HepG2 (cell line): ENCODE measurements at regions not wholly inside any gene's neighbourhood (a gene's known extent, or its start where the extent isn't known, plus 50 kb on each side); places are given as distances from the start of the nearest gene placed in this dataset.

Source experiments
- BRCA1 ChIP-seq: sonication (generic); formaldehyde crosslinking; IDR thresholded peaks from 2 replicates; pipeline ENCODE4 v1.4.0; 2020; ENCODE audit warnings: missing genetic modification reagents
- EEA1 ChIP-seq: sonication (generic); formaldehyde crosslinking; IDR thresholded peaks from 2 replicates; pipeline ENCODE4 v1.5.1; 2020; ENCODE audit warnings: mild to moderate bottlenecking, missing genetic modification reagents, borderline replicate concordance
- FOXC1 ChIP-seq: sonication (generic); formaldehyde crosslinking; IDR thresholded peaks from 2 replicates; pipeline ENCODE4 v1.8.0; 2022; ENCODE audit warnings: mild to moderate bottlenecking, missing genetic modification reagents, borderline replicate concordance
- HMG20B ChIP-seq: conservative IDR thresholded peaks from 2 replicates; pipeline ENCODE4 v1.6.1; 2016; ENCODE audit warnings: missing genetic modification reagents, missing compliant biosample characterization
- HOXA9 ChIP-seq: sonication (generic); formaldehyde crosslinking; IDR thresholded peaks from 2 replicates; pipeline ENCODE4 v1.8.1; 2022; ENCODE audit warnings: missing genetic modification reagents, mild to moderate bottlenecking, moderate library complexity, borderline replicate concordance
- KAT8 ChIP-seq: IDR thresholded peaks from 2 replicates; pipeline ENCODE4 v1.6.1; 2016; ENCODE audit warnings: missing genetic modification reagents, missing compliant biosample characterization
- KLF13 ChIP-seq: sonication (generic); formaldehyde crosslinking; IDR thresholded peaks from 2 replicates; pipeline ENCODE4 v1.4.0; 2020; ENCODE audit warnings: mild to moderate bottlenecking, missing genetic modification reagents
- NCOA2 ChIP-seq: sonication (generic); formaldehyde crosslinking; IDR thresholded peaks from 2 replicates; pipeline ENCODE4 v1.8.0; 2022; ENCODE audit warnings: inconsistent platforms
- PAF1 ChIP-seq: IDR thresholded peaks from 2 replicates; pipeline ENCODE4 v1.6.1; 2016; ENCODE audit warnings: missing genetic modification reagents, missing compliant biosample characterization
- RBM39 ChIP-seq: fragments of 200-400 bp; formaldehyde crosslinking; IDR thresholded peaks from one replicate; pipeline ENCODE4 v1.6.1; 2018; ENCODE audit warnings: antibody characterized with exemption, mild to moderate bottlenecking, low read depth, low read length; ENCODE audit not compliant: poor library complexity, severe bottlenecking
- SMC3 ChIP-seq: IDR thresholded peaks from 2 replicates; pipeline ENCODE4 v1.6.1; 2011; ENCODE audit warnings: low read length, improper control_type of control experiment
- SSRP1 ChIP-seq: IDR thresholded peaks from 2 replicates; pipeline ENCODE4 v1.6.1; 2016; ENCODE audit warnings: control low read depth
- TFAP4 ChIP-seq: sonication (generic); IDR thresholded peaks from 2 replicates; pipeline ENCODE4 v1.6.1; 2016; ENCODE audit warnings: low read depth, borderline replicate concordance
- ZFP37 ChIP-seq: sonication (generic); formaldehyde crosslinking; IDR thresholded peaks from 2 replicates; pipeline ENCODE4 v1.4.0; 2020; ENCODE audit warnings: missing genetic modification reagents, borderline replicate concordance
- ZNF3 ChIP-seq: IDR thresholded peaks from 2 replicates; pipeline ENCODE4 v1.7.0; 2017; ENCODE audit warnings: inconsistent platforms
- ZNF615 ChIP-seq: sonication (generic); formaldehyde crosslinking; IDR thresholded peaks from 2 replicates; pipeline ENCODE4 v1.5.0; 2020; ENCODE audit warnings: mild to moderate bottlenecking, missing genetic modification reagents, borderline replicate concordance
- ZNF629 ChIP-seq: sonication (generic); formaldehyde crosslinking; conservative IDR thresholded peaks from 2 replicates; pipeline ENCODE4 v1.5.0; 2020; ENCODE audit warnings: missing genetic modification reagents
- ZNF737 ChIP-seq: sonication (generic); formaldehyde crosslinking; IDR thresholded peaks from 2 replicates; pipeline ENCODE4 v1.5.0; 2020; ENCODE audit warnings: missing genetic modification reagents, mild to moderate bottlenecking, borderline replicate concordance
- ZNF770 ChIP-seq: sonication (generic); formaldehyde crosslinking; IDR thresholded peaks from 2 replicates; pipeline ENCODE4 v1.5.0; 2020; ENCODE audit warnings: mild to moderate bottlenecking, missing genetic modification reagents
- ZNF772 ChIP-seq: sonication (generic); formaldehyde crosslinking; IDR thresholded peaks from 2 replicates; pipeline ENCODE4 v1.5.0; 2020; ENCODE audit warnings: mild to moderate bottlenecking, missing genetic modification reagents
- ZSCAN22 ChIP-seq: sonication (generic); formaldehyde crosslinking; IDR thresholded peaks from 2 replicates; pipeline ENCODE4 v1.4.0; 2020; ENCODE audit warnings: mild to moderate bottlenecking, missing genetic modification reagents
- TF ChIP-seq, protein P1 (sequence below): sonication (generic); formaldehyde crosslinking; IDR thresholded peaks from 2 replicates; pipeline ENCODE4 v1.4.0; 2020; ENCODE audit warnings: missing genetic modification reagents
- TF ChIP-seq, protein P2 (sequence below): sonication (generic); formaldehyde crosslinking; IDR thresholded peaks from 2 replicates; pipeline ENCODE4 v1.5.0; 2020; ENCODE audit warnings: missing genetic modification reagents
- TF ChIP-seq, protein P3 (sequence below): IDR thresholded peaks from 2 replicates; pipeline ENCODE4 v1.6.1; 2016; ENCODE audit warnings: missing genetic modification reagents, missing compliant biosample characterization

GRCh38 chr2:74747411-74748080 is 86.4 kb upstream of the HK2 start (continued):
- peak; percentile 29; the same call in 1 of the 2 replicates for TF ChIP-seq HOXA9 (CRISPR knock-in tag)
- TF ChIP-seq KAT8 (CRISPR knock-in tag) = peak; percentile 51; the same call in 1 of the 2 replicates
- TF ChIP-seq ZNF737 (CRISPR knock-in tag) = no peak
- 0 out of 2 replicates have a peak, but pooled peaks have one; percentile 66 for TF ChIP-seq TFAP4
- TF ChIP-seq RBM39 = peak; percentile 51
- TF ChIP-seq SSRP1 = peak; percentile 81; the same call in 1 of the 2 replicates
- TF ChIP-seq ZNF770 (CRISPR knock-in tag) = no peak
- no peak for TF ChIP-seq BRCA1 (CRISPR knock-in tag)
- no peak for TF ChIP-seq ZNF3 (CRISPR knock-in tag)
- peak; percentile 56 for TF ChIP-seq NCOA2 (CRISPR knock-in tag)
- TF ChIP-seq EEA1 (CRISPR knock-in tag) = no peak
- peak; percentile 90; the same call in 1 of the 2 replicates for TF ChIP-seq ZFP37
- TF ChIP-seq HMG20B (CRISPR knock-in tag) = peak; percentile 64; the same call in 1 of the 2 replicates
- TF ChIP-seq KLF13 (CRISPR knock-in tag) = no peak
- TF ChIP-seq ZNF629 = peak; percentile 51; the same call in 1 of the 2 replicates
- TF ChIP-seq, protein P1, sequence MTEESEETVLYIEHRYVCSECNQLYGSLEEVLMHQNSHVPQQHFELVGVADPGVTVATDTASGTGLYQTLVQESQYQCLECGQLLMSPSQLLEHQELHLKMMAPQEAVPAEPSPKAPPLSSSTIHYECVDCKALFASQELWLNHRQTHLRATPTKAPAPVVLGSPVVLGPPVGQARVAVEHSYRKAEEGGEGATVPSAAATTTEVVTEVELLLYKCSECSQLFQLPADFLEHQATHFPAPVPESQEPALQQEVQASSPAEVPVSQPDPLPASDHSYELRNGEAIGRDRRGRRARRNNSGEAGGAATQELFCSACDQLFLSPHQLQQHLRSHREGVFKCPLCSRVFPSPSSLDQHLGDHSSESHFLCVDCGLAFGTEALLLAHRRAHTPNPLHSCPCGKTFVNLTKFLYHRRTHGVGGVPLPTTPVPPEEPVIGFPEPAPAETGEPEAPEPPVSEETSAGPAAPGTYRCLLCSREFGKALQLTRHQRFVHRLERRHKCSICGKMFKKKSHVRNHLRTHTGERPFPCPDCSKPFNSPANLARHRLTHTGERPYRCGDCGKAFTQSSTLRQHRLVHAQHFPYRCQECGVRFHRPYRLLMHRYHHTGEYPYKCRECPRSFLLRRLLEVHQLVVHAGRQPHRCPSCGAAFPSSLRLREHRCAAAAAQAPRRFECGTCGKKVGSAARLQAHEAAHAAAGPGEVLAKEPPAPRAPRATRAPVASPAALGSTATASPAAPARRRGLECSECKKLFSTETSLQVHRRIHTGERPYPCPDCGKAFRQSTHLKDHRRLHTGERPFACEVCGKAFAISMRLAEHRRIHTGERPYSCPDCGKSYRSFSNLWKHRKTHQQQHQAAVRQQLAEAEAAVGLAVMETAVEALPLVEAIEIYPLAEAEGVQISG (CRISPR knock-in tag) = peak; percentile 83
- TF ChIP-seq ZNF615 (CRISPR knock-in tag) = no peak
- no peak for TF ChIP-seq ZSCAN22 (CRISPR knock-in tag)
- TF ChIP-seq, protein P2, sequence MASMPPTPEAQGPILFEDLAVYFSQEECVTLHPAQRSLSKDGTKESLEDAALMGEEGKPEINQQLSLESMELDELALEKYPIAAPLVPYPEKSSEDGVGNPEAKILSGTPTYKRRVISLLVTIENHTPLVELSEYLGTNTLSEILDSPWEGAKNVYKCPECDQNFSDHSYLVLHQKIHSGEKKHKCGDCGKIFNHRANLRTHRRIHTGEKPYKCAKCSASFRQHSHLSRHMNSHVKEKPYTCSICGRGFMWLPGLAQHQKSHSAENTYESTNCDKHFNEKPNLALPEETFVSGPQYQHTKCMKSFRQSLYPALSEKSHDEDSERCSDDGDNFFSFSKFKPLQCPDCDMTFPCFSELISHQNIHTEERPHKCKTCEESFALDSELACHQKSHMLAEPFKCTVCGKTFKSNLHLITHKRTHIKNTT (CRISPR knock-in tag) = no peak
- peak; percentile 48; the same call in 1 of the 2 replicates for TF ChIP-seq ZNF772 (CRISPR knock-in tag)
- no peak for TF ChIP-seq PAF1
- no peak; the same call in 1 of the 2 replicates for TF ChIP-seq FOXC1
- TF ChIP-seq, protein P3, sequence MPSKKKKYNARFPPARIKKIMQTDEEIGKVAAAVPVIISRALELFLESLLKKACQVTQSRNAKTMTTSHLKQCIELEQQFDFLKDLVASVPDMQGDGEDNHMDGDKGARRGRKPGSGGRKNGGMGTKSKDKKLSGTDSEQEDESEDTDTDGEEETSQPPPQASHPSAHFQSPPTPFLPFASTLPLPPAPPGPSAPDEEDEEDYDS (CRISPR knock-in tag) = no peak
- peak; percentile 25; the same call in 1 of the 2 replicates for TF ChIP-seq SMC3
